HepG2 (cell line): ENCODE measurements at regions not wholly inside any gene's neighbourhood (a gene's known extent, or its start where the extent isn't known, plus 50 kb on each side); places are given as distances from the start of the nearest gene placed in this dataset.

Experiments used
- CREB1 ChIP-seq, 2 experiments: fragments of 450-650 bp in 1 of 2; IDR thresholded peaks; 2 replicates each; pipeline ENCODE4 v1.6.1; 2016 to 2017; ENCODE audit warnings: control low read depth in 1 of 2, mild to moderate bottlenecking in 1 of 2, missing compliant biosample characterization in 1 of 2, missing genetic modification characterization in 1 of 2
- KDM2A ChIP-seq: sonication (generic); formaldehyde crosslinking; IDR thresholded peaks from 2 replicates; pipeline ENCODE4 v1.4.0; 2020; ENCODE audit warnings: low read depth, missing genetic modification reagents, borderline replicate concordance
- POLR2A ChIP-seq, 2 experiments: IDR thresholded peaks; 2 replicates each; pipeline ENCODE4 v1.6.1; 2011; ENCODE audit warnings: low read depth in 2 of 2, low read length in 2 of 2, mild to moderate bottlenecking in 1 of 2, moderate library complexity in 1 of 2; ENCODE audit not compliant: insufficient read depth in 1 of 2
- PTBP1 ChIP-seq: fragments of 200-400 bp; formaldehyde crosslinking; IDR thresholded peaks from 2 replicates; pipeline ENCODE4 v1.6.1; 2018; ENCODE audit warnings: low read length, low read depth; ENCODE audit not compliant: poor library complexity, severe bottlenecking
- TCF7L2 ChIP-seq: IDR thresholded peaks from 2 replicates; pipeline ENCODE4 v1.6.1; 2011; ENCODE audit warnings: mild to moderate bottlenecking, low read depth, low read length, moderate library complexity
- ZNF615 ChIP-seq: sonication (generic); formaldehyde crosslinking; IDR thresholded peaks from 2 replicates; pipeline ENCODE4 v1.5.0; 2020; ENCODE audit warnings: mild to moderate bottlenecking, missing genetic modification reagents, borderline replicate concordance
- ZNF703 ChIP-seq: sonication (generic); formaldehyde crosslinking; IDR thresholded peaks from 2 replicates; pipeline ENCODE4 v1.5.1; 2020; ENCODE audit warnings: missing genetic modification reagents, mild to moderate bottlenecking, moderate library complexity, borderline replicate concordance
- TF ChIP-seq, protein P1 (sequence below): sonication (generic); formaldehyde crosslinking; IDR thresholded peaks from 2 replicates; pipeline ENCODE4 v1.9.0; 2022; ENCODE audit warnings: missing genetic modification reagents, mild to moderate bottlenecking, borderline replicate concordance
- TF ChIP-seq, protein P2 (sequence below): sonication (generic); formaldehyde crosslinking; IDR thresholded peaks from 2 replicates; pipeline ENCODE4 v1.8.1; 2023; ENCODE audit warnings: missing genetic modification reagents, inconsistent platforms, borderline replicate concordance

DNA sequence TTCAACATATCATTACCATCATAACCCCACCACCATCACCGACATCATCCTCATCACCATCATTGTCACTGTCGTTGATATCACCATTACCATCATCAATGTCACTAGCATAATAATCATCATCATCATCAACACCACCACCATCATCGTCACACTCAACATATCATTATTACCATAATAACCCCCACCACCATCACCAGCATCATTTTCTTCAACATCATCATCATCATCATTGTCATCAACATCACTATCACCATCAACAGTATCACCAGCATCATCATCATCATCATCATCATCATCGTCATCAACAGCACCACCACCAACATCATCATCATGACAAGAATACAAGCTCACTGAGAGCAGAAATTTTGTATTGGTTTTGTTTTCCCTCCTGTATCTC lies 83.8 kb downstream of the MBD3L1 start:
- no peak for TF ChIP-seq ZNF703 (CRISPR knock-in tag)
- TF ChIP-seq KDM2A (CRISPR knock-in tag) = no peak
- TF ChIP-seq TCF7L2 = no peak
- TF ChIP-seq ZNF615 (CRISPR knock-in tag) = no peak
- no peak for TF ChIP-seq PTBP1
- no peak for TF ChIP-seq POLR2A (IDR thresholded peaks at IDR 0.05; ENCODE audit: insufficient read depth in 1 of 2, low read depth in 2 of 2, low read length in 2 of 2)
- peak; percentile 97 for TF ChIP-seq CREB1 (IDR thresholded peaks at IDR 0.05)
- TF ChIP-seq CREB1 (CRISPR knock-in tag; IDR thresholded peaks at IDR 0.05) = no peak
- TF ChIP-seq, protein P1, sequence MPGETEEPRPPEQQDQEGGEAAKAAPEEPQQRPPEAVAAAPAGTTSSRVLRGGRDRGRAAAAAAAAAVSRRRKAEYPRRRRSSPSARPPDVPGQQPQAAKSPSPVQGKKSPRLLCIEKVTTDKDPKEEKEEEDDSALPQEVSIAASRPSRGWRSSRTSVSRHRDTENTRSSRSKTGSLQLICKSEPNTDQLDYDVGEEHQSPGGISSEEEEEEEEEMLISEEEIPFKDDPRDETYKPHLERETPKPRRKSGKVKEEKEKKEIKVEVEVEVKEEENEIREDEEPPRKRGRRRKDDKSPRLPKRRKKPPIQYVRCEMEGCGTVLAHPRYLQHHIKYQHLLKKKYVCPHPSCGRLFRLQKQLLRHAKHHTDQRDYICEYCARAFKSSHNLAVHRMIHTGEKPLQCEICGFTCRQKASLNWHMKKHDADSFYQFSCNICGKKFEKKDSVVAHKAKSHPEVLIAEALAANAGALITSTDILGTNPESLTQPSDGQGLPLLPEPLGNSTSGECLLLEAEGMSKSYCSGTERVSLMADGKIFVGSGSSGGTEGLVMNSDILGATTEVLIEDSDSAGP (CRISPR knock-in tag) = no peak
- TF ChIP-seq, protein P2, sequence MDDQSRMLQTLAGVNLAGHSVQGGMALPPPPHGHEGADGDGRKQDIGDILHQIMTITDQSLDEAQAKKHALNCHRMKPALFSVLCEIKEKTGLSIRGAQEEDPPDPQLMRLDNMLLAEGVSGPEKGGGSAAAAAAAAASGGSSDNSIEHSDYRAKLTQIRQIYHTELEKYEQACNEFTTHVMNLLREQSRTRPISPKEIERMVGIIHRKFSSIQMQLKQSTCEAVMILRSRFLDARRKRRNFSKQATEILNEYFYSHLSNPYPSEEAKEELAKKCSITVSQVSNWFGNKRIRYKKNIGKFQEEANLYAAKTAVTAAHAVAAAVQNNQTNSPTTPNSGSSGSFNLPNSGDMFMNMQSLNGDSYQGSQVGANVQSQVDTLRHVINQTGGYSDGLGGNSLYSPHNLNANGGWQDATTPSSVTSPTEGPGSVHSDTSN (CRISPR knock-in tag) = no peak
